K562 (cell line): ENCODE measurements at regions not wholly inside any gene's neighbourhood (a gene's known extent, or its start where the extent isn't known, plus 50 kb on each side); places are given as distances from the start of the nearest gene placed in this dataset.

Experiments used
- ATAC-seq: fragments of 200-7000 bp; cut with Tn5 transposase; 3 replicates; pipeline ENCODE4 v1.9.1; 2020; ENCODE audit warnings: moderate library complexity
- BruUV-seq: library from RNA; stranded (reverse); fragments of 400-500 nt; replicated peaks from 2 replicates; lab custom pipeline; 2021; lab: Mats Ljungman, UMichigan
- CTCF ChIA-PET: fragments of 300-600 bp; formaldehyde crosslinking; extraction: SDS; loops from one replicate; lab custom pipeline; 2021; ENCODE audit warnings: low intra/inter-chr PET ratio; lab: Yijun Ruan, JAX
- POLR2A ChIA-PET: fragments of 300-600, 350-650 bp; sonication (Branson Sonifier 250); formaldehyde crosslinking; extraction: SDS; loops from one replicate; lab custom pipeline; 2021; ENCODE audit warnings: antibody characterized with exemption, inconsistent platforms; lab: Yijun Ruan, JAX
- DNase-seq, 4 experiments: peaks; one replicate each; pipeline versions ENCODE4 v3.0.0 to v3.0.0-alpha.2; 2011 to 2018; ENCODE audit warnings: low spot score in 3 of 4, mixed read lengths in 3 of 4; ENCODE audit errors: extremely low read depth in 1 of 4
- FAIRE-seq: peaks from 2 replicates; lab custom pipeline; 2011; peaks lifted over from hg19 to GRCh38; lab: Jason Lieb, UNC
- H2AFZ ChIP-seq: 2 replicates; pipeline ENCODE4 v1.6.0; 2011; ENCODE audit warnings: low read depth, low read length, control low read depth, inconsistent platforms
- H3K27ac ChIP-seq: fragments of 200-600 bp; 3 replicates; pipeline ENCODE4 v1.8.0; 2011; ENCODE audit warnings: low read depth, mild to moderate bottlenecking, control low read depth, inconsistent platforms, low read length, moderate library complexity, mixed read lengths; ENCODE audit errors: extremely low read depth
- H3K27me3 ChIP-seq, 2 experiments: fragments of 300-600 bp in 1 of 2; 2 replicates in 1 of 2; 3 replicates in 1 of 2; pipeline versions ENCODE4 v1.6.0 to v1.8.0; 2011; ENCODE audit warnings: inconsistent platforms in 2 of 2, low read length in 2 of 2, mild to moderate bottlenecking in 1 of 2, mixed read lengths in 1 of 2, moderate library complexity in 1 of 2; ENCODE audit not compliant: control insufficient read depth in 2 of 2, insufficient read depth in 2 of 2
- H3K36me3 ChIP-seq: fragments of 300-600 bp; 3 replicates; pipeline ENCODE4 v1.8.0; 2011; ENCODE audit warnings: mild to moderate bottlenecking, low read length, inconsistent platforms; ENCODE audit not compliant: control insufficient read depth, insufficient read depth
- H3K4me1 ChIP-seq, 2 experiments: fragments of 200-600 bp in 1 of 2; replicated peaks in 1 of 2; 2 replicates in 1 of 2; 3 replicates in 1 of 2; pipeline versions ENCODE4 v1.5.1 to v1.8.0; 2011; ENCODE audit warnings: inconsistent platforms in 2 of 2, low read length in 2 of 2, mild to moderate bottlenecking in 1 of 2, mixed read lengths in 1 of 2, moderate library complexity in 1 of 2; ENCODE audit not compliant: control insufficient read depth in 2 of 2, insufficient read depth in 2 of 2
- H3K4me2 ChIP-seq: 2 replicates; pipeline ENCODE4 v1.6.1; 2011; ENCODE audit warnings: low read length, control low read depth, inconsistent platforms, mixed read lengths; ENCODE audit not compliant: insufficient read depth
- H3K4me3 ChIP-seq: fragments of 200-600 bp; sonication (generic), shearing (Covaris generic); 2 replicates; pipeline ENCODE4 v1.5.1; 2016; ENCODE audit warnings: control low read depth, inconsistent platforms
- H3K79me2 ChIP-seq: fragments of 200-600 bp; 3 replicates; pipeline ENCODE4 v1.8.0; 2011; ENCODE audit warnings: low read length, inconsistent platforms; ENCODE audit not compliant: control insufficient read depth, insufficient read depth
- H3K9ac ChIP-seq, 2 experiments: 2 replicates each; pipeline versions ENCODE4 v1.6.0 to v1.6.1; 2011; ENCODE audit warnings: low read depth in 2 of 2, low read length in 2 of 2, control low read depth in 1 of 2, inconsistent platforms in 1 of 2, mild to moderate bottlenecking in 1 of 2, mixed read lengths in 1 of 2; ENCODE audit not compliant: insufficient read depth in 1 of 2
- H3K9me1 ChIP-seq: one replicate; pipeline ENCODE4 v1.6.0; 2011; ENCODE audit warnings: inconsistent platforms, mild to moderate bottlenecking, low read length, moderate library complexity; ENCODE audit not compliant: control insufficient read depth, insufficient read depth
- H3K9me3 ChIP-seq: replicated peaks from 2 replicates; pipeline ENCODE4 v1.5.1; 2011; ENCODE audit warnings: low read depth, low read length, inconsistent platforms; ENCODE audit not compliant: control insufficient read depth, insufficient read depth
- H4K20me1 ChIP-seq: replicated peaks from 2 replicates; pipeline ENCODE4 v1.6.1; 2011; ENCODE audit warnings: low read length, inconsistent platforms, mixed read lengths; ENCODE audit not compliant: control insufficient read depth, insufficient read depth
- HBP1 ChIP-seq: fragments of 450-650 bp; formaldehyde crosslinking; IDR thresholded peaks from 2 replicates; pipeline ENCODE4 v1.4.0; 2022; ENCODE audit warnings: missing genetic modification characterization
- KHSRP ChIP-seq: fragments of 450-650 bp; IDR thresholded peaks from 2 replicates; pipeline ENCODE4 v1.6.1; 2017
- MTA2 ChIP-seq: fragments of 450-650 bp; IDR thresholded peaks from 2 replicates; pipeline ENCODE4 v1.6.1; 2016; ENCODE audit warnings: low read depth
- RBM25 ChIP-seq: fragments of 200-400 bp; formaldehyde crosslinking; IDR thresholded peaks from 2 replicates; pipeline ENCODE4 v1.6.1; 2018; ENCODE audit warnings: low read length, low read depth, moderate library complexity; ENCODE audit not compliant: severe bottlenecking
- RERE ChIP-seq: sonication (generic); formaldehyde crosslinking; IDR thresholded peaks from 2 replicates; pipeline ENCODE4 v1.8.0; 2023; ENCODE audit warnings: missing genetic modification reagents, mild to moderate bottlenecking, borderline replicate concordance
- ZBTB1 ChIP-seq: sonication (generic); formaldehyde crosslinking; IDR thresholded peaks from 2 replicates; pipeline ENCODE4 v1.8.1; 2023; ENCODE audit warnings: missing genetic modification reagents, low read depth, mild to moderate bottlenecking, borderline replicate concordance
- WGBS: fragments of 100-300 bp; shearing (Covaris generic); methylation state at CpG from one replicate; pipeline ENCODE4 v1.1.6; 2016; ENCODE audit warnings: low coverage, mixed read lengths; ENCODE audit not compliant: insufficient coverage; ENCODE audit errors: missing lambda C conversion rate; 5-methylcytosine and 5-hydroxymethylcytosine counted together
- in situ Hi-C: fragments of 300-500 bp; cut with MboI; formaldehyde crosslinking; loops from 4 replicates; pipeline ENCODE4 v1.15.0; 2018; ENCODE audit warnings: inconsistent platforms, mixed read lengths
- intact Hi-C: fragments of 100-400 bp; cut with micrococcal nuclease; formaldehyde crosslinking; loops from 2 replicates; pipeline ENCODE4 v1.14.2; 2022
- TF ChIP-seq, protein P1 (sequence below): fragments of 450-650 bp; IDR thresholded peaks from 2 replicates; pipeline ENCODE4 v1.6.1; 2017; ENCODE audit warnings: antibody characterized with exemption, mild to moderate bottlenecking
- TF ChIP-seq, protein P2 (sequence below): IDR thresholded peaks from 2 replicates; pipeline ENCODE4 v1.6.1; 2014; ENCODE audit warnings: antibody characterized with exemption

GRCh38 chr13:112153364-112153763, 86.4 kb downstream of the SOX1 start (continued):
- TF ChIP-seq, protein P1, sequence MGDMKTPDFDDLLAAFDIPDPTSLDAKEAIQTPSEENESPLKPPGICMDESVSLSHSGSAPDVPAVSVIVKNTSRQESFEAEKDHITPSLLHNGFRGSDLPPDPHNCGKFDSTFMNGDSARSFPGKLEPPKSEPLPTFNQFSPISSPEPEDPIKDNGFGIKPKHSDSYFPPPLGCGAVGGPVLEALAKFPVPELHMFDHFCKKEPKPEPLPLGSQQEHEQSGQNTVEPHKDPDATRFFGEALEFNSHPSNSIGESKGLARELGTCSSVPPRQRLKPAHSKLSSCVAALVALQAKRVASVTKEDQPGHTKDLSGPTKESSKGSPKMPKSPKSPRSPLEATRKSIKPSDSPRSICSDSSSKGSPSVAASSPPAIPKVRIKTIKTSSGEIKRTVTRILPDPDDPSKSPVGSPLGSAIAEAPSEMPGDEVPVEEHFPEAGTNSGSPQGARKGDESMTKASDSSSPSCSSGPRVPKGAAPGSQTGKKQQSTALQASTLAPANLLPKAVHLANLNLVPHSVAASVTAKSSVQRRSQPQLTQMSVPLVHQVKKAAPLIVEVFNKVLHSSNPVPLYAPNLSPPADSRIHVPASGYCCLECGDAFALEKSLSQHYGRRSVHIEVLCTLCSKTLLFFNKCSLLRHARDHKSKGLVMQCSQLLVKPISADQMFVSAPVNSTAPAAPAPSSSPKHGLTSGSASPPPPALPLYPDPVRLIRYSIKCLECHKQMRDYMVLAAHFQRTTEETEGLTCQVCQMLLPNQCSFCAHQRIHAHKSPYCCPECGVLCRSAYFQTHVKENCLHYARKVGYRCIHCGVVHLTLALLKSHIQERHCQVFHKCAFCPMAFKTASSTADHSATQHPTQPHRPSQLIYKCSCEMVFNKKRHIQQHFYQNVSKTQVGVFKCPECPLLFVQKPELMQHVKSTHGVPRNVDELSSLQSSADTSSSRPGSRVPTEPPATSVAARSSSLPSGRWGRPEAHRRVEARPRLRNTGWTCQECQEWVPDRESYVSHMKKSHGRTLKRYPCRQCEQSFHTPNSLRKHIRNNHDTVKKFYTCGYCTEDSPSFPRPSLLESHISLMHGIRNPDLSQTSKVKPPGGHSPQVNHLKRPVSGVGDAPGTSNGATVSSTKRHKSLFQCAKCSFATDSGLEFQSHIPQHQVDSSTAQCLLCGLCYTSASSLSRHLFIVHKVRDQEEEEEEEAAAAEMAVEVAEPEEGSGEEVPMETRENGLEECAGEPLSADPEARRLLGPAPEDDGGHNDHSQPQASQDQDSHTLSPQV = no peak

DNA sequence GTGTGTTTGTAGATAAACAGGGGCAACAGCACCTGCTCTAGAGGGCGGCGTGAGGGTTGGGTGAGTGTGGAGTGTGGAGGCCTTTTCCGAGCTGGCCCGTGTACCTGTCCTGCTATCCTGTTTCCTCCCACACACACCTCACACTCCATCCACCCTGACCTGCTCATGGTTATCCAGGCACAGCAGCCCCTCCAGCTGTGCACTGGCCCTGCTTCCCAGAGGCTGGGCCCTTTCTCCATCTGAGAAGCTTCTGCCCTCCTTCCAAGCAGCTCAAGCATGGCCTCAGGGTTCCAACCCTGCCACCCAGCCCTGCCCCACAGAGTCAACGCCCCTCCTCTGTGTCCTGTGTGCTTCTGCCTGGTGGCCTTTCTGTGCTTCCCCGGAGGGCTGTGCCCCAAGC, 86.9 kb downstream of the SOX1 start:
- Histone ChIP-seq H3K4me1 (no peaks in the 10 kb centered on the region), H3K27ac (no peak overlapping the region), H2AFZ (no peak overlapping the region), H3K4me3 (no peak overlapping the region), H3K79me2 (no peaks in the 10 kb centered on the region), H4K20me1 (no peaks in the 10 kb centered on the region), H3K9me1 (no peaks in the 10 kb centered on the region), H3K27me3 (0 out of 5 replicates have a peak, but pooled peaks cover 0 to under 1% of the 10 kb centered on the region in 2 experiments), H3K36me3 (no peaks in the 10 kb centered on the region), H3K9me3 (no peaks in the 10 kb centered on the region; the same call in 1 of the 2 replicates), H3K4me2 (no peak overlapping the region), H3K9ac (no peak overlapping the region)
- 4% methylated on average over 4 of the region's 6 CpGs for WGBS
- CTCF ChIA-PET = no interaction called here
- FAIRE-seq (no peak), DNase-seq (no peak), ATAC-seq (no peak)
- in situ Hi-C loops = no loop called here
- POLR2A ChIA-PET = no interaction called here
- no TSS peak for BruUV-seq
- intact Hi-C loops = no loop called here
- no peak for TF ChIP-seq HBP1
- TF ChIP-seq RBM25 = no peak
- TF ChIP-seq ZBTB1 = no peak
- TF ChIP-seq RERE (CRISPR knock-in tag) = no peak
- TF ChIP-seq, protein P2, sequence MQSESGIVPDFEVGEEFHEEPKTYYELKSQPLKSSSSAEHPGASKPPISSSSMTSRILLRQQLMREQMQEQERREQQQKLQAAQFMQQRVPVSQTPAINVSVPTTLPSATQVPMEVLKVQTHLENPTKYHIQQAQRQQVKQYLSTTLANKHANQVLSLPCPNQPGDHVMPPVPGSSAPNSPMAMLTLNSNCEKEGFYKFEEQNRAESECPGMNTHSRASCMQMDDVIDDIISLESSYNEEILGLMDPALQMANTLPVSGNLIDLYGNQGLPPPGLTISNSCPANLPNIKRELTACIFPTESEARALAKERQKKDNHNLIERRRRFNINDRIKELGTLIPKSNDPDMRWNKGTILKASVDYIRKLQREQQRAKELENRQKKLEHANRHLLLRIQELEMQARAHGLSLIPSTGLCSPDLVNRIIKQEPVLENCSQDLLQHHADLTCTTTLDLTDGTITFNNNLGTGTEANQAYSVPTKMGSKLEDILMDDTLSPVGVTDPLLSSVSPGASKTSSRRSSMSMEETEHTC = no peak
- TF ChIP-seq KHSRP = no peak
- no peak for TF ChIP-seq MTA2
